Activated B cell treated with CpG ODN at 0.5 μM for 24 hours (primary cell): ENCODE measurements at regions not wholly inside any gene's neighbourhood (a gene's known extent, or its start where the extent isn't known, plus 50 kb on each side); places are given as distances from the start of the nearest gene placed in this dataset.

Source experiments
- ATAC-seq: fragments of 200-7000 bp; cut with Tn5 transposase; one replicate; pipeline ENCODE4 v1.10.0; 2021; ENCODE audit warnings: low read depth, mild to moderate bottlenecking, moderate library complexity
- CTCF ChIA-PET: fragments of 350-600 bp; sonication (Branson Sonifier 250); formaldehyde crosslinking; loops from one replicate; lab custom pipeline; 2021; ENCODE audit warnings: antibody characterized with exemption; lab: Charles Lee
- POLR2A ChIA-PET: fragments of 350-600 bp; sonication (Branson Sonifier 250); formaldehyde crosslinking; loops from one replicate; lab custom pipeline; 2021; ENCODE audit warnings: antibody characterized with exemption; lab: Charles Lee
- DNase-seq: peaks from one replicate; pipeline ENCODE4 v3.0.0; 2022
- H3K27ac Mint-ChIP-seq: one replicate; pipeline ENCODE4 v1.8.0; 2020; ENCODE audit warnings: mixed read lengths
- H3K27me3 Mint-ChIP-seq: one replicate; pipeline ENCODE4 v1.8.0; 2021; ENCODE audit warnings: mixed read lengths
- H3K36me3 Mint-ChIP-seq: one replicate; pipeline ENCODE4 v1.8.0; 2021; ENCODE audit warnings: low read depth, mixed read lengths
- H3K4me1 Mint-ChIP-seq: one replicate; pipeline ENCODE4 v1.8.0; 2021; ENCODE audit warnings: mixed read lengths
- H3K4me3 Mint-ChIP-seq: one replicate; pipeline ENCODE4 v1.8.0; 2020; ENCODE audit warnings: mild to moderate bottlenecking, mixed read lengths
- H3K9me3 Mint-ChIP-seq: one replicate; pipeline ENCODE4 v1.8.0; 2020; ENCODE audit warnings: mixed read lengths
- CTCF ChIP-seq: fragments of 200-600 bp; IDR thresholded peaks from one replicate; pipeline ENCODE4 v1.8.0; 2022; ENCODE audit warnings: antibody characterized with exemption, mild to moderate bottlenecking
- intact Hi-C: fragments of 100-400 bp; cut with micrococcal nuclease; formaldehyde crosslinking; loops from one replicate; pipeline ENCODE4 v1.15.1; 2024

- intact Hi-C loops: no loop called here
- no peaks in the 10 kb centered on the region for H3K9me3 Mint-ChIP-seq
- H3K27me3 Mint-ChIP-seq: peaks cover 20% of the 10 kb centered on the region
- TF ChIP-seq CTCF: no peak
- no peaks in the 10 kb centered on the region for H3K36me3 Mint-ChIP-seq
- DNase-seq: no peak
- H3K27ac Mint-ChIP-seq: no peak overlapping the region
- ChIA-PET CTCF (no interaction called here), POLR2A (no interaction called here)
- H3K4me3 Mint-ChIP-seq: no peak overlapping the region
- ATAC-seq: no peak
- H3K4me1 Mint-ChIP-seq: no peaks in the 10 kb centered on the region
Observed at GRCh38 chr2:234772733-234773060, 179.1 kb upstream of the SH3BP4 start.

GRCh38 chr2:234771980-234772732 is 179.7 kb upstream of the SH3BP4 start:
- Mint-ChIP-seq H3K27ac (no peak overlapping the region), H3K9me3 (no peaks in the 10 kb centered on the region), H3K27me3 (peaks cover 24% of the 10 kb centered on the region), H3K4me1 (no peaks in the 10 kb centered on the region), H3K4me3 (no peak overlapping the region), H3K36me3 (no peaks in the 10 kb centered on the region)
- DNase-seq (no peak), ATAC-seq (no peak)
- no peak for TF ChIP-seq CTCF
- intact Hi-C loops: no loop called here
- ChIA-PET POLR2A (no interaction called here), CTCF (no interaction called here)

GRCh38 chr2:234771176-234771575 is 180.6 kb upstream of the SH3BP4 start:
- intact Hi-C loops: no loop called here
- H3K9me3 Mint-ChIP-seq: no peaks in the 10 kb centered on the region
- no peak overlapping the region for H3K27ac Mint-ChIP-seq
- TF ChIP-seq CTCF: no peak
- H3K4me3 Mint-ChIP-seq: no peak overlapping the region
- CTCF ChIA-PET: no interaction called here
- H3K36me3 Mint-ChIP-seq: no peaks in the 10 kb centered on the region
- DNase-seq: no peak
- peaks cover 24% of the 10 kb centered on the region for H3K27me3 Mint-ChIP-seq
- ATAC-seq: no peak
- POLR2A ChIA-PET: no interaction called here
- H3K4me1 Mint-ChIP-seq: no peaks in the 10 kb centered on the region

- CTCF ChIA-PET: no interaction called here
- ATAC-seq: no peak
- no peak overlapping the region for H3K4me3 Mint-ChIP-seq
Observed at GRCh38 chr2:234770715-234771141, 181.1 kb upstream of the SH3BP4 start.

GRCh38 chr2:234770031-234770506 is 181.7 kb upstream of the SH3BP4 start:
- ChIA-PET POLR2A (no interaction called here), CTCF (no interaction called here)
- DNase-seq (no peak), ATAC-seq (no peak)
- H3K4me3 Mint-ChIP-seq: no peak overlapping the region
- no peak for TF ChIP-seq CTCF
- H3K27me3 Mint-ChIP-seq: peaks cover 24% of the 10 kb centered on the region
- H3K27ac Mint-ChIP-seq: no peak overlapping the region
- no peaks in the 10 kb centered on the region for H3K9me3 Mint-ChIP-seq
- H3K4me1 Mint-ChIP-seq: no peaks in the 10 kb centered on the region
- intact Hi-C loops: no loop called here
- no peaks in the 10 kb centered on the region for H3K36me3 Mint-ChIP-seq

More at GRCh38 chr2:234770715-234771141, 181.1 kb upstream of the SH3BP4 start:
- no peak for DNase-seq
- peaks cover 24% of the 10 kb centered on the region for H3K27me3 Mint-ChIP-seq
- no peaks in the 10 kb centered on the region for H3K36me3 Mint-ChIP-seq
- intact Hi-C loops: no loop called here
- no peaks in the 10 kb centered on the region for H3K9me3 Mint-ChIP-seq
- no peak overlapping the region for H3K27ac Mint-ChIP-seq
- TF ChIP-seq CTCF: no peak
- H3K4me1 Mint-ChIP-seq: no peaks in the 10 kb centered on the region
- POLR2A ChIA-PET: no interaction called here
